ENCODE measurements at regions not wholly inside any gene's neighbourhood (a gene's known extent, or its start where the extent isn't known, plus 50 kb on each side); places are given as distances from the start of the nearest gene placed in this dataset.

DNA sequence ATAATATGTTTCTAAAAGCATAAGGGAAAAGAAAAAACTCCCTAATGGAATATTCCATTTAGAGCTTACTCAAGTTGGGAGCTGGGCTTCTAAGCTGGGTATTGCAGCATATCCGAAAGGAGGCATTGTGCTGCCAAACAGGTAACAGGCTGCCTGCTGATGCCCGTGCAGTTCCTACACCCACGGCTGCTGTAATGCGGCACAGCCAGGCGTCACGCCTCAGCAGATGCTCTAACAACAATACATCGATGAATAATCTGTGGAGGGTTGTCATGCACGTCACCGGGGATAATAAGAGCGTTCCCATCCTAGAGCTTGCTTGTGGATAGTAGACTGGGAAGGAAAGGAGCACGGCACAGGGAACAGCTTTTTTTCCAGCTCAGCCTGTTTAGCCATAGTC lies 1582.1 kb upstream of the SLC10A2 start:
- H3K36me3 ChIP-seq (replicated peaks in 1 of 2) = no peaks in the 10 kb centered on the region
- no peaks in the 10 kb centered on the region for H3K4me1 ChIP-seq (replicated peaks in 1 of 2)
- intact Hi-C loops (cut with DNase I) = no loop called here
- H3K9me3 ChIP-seq (replicated peaks in 1 of 3) = no peaks in the 10 kb centered on the region
- 85 to 93% (median 88%) methylated on average over 11 of the region's 11 CpGs for WGBS, 4 donors
- no peak overlapping the region for H3K27ac ChIP-seq
- no peak for DNase-seq
- no peak for TF ChIP-seq POLR2A (IDR thresholded peaks at IDR 0.05)
- TF ChIP-seq, protein P1, sequence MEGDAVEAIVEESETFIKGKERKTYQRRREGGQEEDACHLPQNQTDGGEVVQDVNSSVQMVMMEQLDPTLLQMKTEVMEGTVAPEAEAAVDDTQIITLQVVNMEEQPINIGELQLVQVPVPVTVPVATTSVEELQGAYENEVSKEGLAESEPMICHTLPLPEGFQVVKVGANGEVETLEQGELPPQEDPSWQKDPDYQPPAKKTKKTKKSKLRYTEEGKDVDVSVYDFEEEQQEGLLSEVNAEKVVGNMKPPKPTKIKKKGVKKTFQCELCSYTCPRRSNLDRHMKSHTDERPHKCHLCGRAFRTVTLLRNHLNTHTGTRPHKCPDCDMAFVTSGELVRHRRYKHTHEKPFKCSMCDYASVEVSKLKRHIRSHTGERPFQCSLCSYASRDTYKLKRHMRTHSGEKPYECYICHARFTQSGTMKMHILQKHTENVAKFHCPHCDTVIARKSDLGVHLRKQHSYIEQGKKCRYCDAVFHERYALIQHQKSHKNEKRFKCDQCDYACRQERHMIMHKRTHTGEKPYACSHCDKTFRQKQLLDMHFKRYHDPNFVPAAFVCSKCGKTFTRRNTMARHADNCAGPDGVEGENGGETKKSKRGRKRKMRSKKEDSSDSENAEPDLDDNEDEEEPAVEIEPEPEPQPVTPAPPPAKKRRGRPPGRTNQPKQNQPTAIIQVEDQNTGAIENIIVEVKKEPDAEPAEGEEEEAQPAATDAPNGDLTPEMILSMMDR (IDR thresholded peaks at IDR 0.05) = no peak
- no peak overlapping the region for H3K4me3 ChIP-seq
- H3K27me3 ChIP-seq = no peaks in the 10 kb centered on the region

DNA sequence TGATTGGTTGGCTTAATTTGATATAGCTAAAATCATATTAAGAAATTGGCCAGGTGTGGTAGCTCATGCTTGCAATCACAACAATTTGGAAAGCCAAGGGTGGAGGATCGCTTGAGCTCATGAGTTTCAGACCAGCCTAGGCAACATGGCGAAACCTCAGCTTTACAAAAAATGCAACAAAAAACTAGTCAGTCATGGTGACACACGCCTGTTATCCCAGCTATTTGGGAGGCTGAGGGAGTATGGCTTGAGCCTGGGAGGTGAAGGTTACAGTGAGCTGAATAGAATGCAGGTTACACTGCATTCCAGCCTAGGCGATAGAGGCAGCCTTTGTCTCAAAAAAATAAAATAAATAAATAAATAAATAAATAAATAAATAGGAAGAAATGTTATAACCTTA lies 1579.6 kb upstream of the SLC10A2 start:
- Histone ChIP-seq H3K27me3 (no peaks in the 10 kb centered on the region), H3K4me3 (no peak overlapping the region), H3K9me3 (replicated peaks in 1 of 3) (no peaks in the 10 kb centered on the region), H3K36me3 (replicated peaks in 1 of 2) (no peaks in the 10 kb centered on the region), H3K4me1 (replicated peaks in 1 of 2) (peaks cover 0 to 11% of the 10 kb centered on the region in 2 donors), H3K27ac (no peak overlapping the region)
- no peak for DNase-seq
- intact Hi-C loops (cut with DNase I) = no loop called here
- TF ChIP-seq POLR2A (IDR thresholded peaks at IDR 0.05) = no peak
- TF ChIP-seq, protein P1 (IDR thresholded peaks at IDR 0.05) = no peak
- 85 to 98% (median 96%) methylated on average over 4 of the region's 4 CpGs for WGBS, 4 donors

DNA sequence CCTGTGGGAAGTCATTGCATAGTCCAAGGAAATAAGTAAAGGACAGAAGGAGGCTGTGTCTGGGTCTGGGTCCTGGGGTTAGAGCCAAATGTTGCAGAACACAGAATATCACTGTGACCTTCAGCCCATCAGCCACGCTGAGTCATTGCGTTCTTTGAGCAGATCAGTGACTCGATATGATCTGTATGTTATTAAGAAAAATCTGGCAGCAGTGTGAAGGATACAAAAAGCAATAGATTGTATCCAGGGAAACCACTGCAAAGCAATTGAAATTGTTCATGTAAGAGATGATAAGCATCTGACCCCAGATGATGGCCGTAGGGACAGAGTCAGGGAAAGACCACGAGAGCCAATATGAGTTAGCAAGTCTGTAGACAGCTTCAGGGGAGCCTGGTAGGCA lies 1575.1 kb upstream of the SLC10A2 start:
- DNase-seq = peak; percentile 48 to 82 (median 73)
- Histone ChIP-seq H3K36me3 (replicated peaks in 1 of 2) (no peaks in the 10 kb centered on the region), H3K9me3 (replicated peaks in 1 of 3) (no peaks in the 10 kb centered on the region), H3K27ac (peak overlapping the region in 1 of 5 donors; percentile 2), H3K27me3 (no peaks in the 10 kb centered on the region), H3K4me3 (no peak overlapping the region), H3K4me1 (replicated peaks in 1 of 2) (peaks cover 0 to 11% of the 10 kb centered on the region in 2 donors)
- WGBS, 4 donors = 35 to 49% (median 38%) methylated on average over 5 of the region's 5 CpGs
- TF ChIP-seq, protein P1 (IDR thresholded peaks at IDR 0.05) = no peak
- no peak for TF ChIP-seq POLR2A (IDR thresholded peaks at IDR 0.05)
- intact Hi-C loops (cut with DNase I) = no loop called here

GRCh38 chr13:104635879-104636278 lies 1569.7 kb upstream of the SLC10A2 start:
- Histone ChIP-seq H3K27ac (no peak overlapping the region), H3K36me3 (replicated peaks in 1 of 2) (no peaks in the 10 kb centered on the region), H3K27me3 (no peaks in the 10 kb centered on the region), H3K4me1 (replicated peaks in 1 of 2) (peaks cover 0 to under 1% of the 10 kb centered on the region in 2 donors), H3K4me3 (no peak overlapping the region), H3K9me3 (replicated peaks in 1 of 3) (no peaks in the 10 kb centered on the region)
- TF ChIP-seq, protein P1 (IDR thresholded peaks at IDR 0.05) = no peak
- TF ChIP-seq POLR2A (IDR thresholded peaks at IDR 0.05) = no peak
- no peak for DNase-seq
- 80 to 88% (median 82%) methylated on average over 5 of the region's 5 CpGs for WGBS, 4 donors
- intact Hi-C loops (cut with DNase I) = no loop called here
